ENCODE measurements at regions not wholly inside any gene's neighbourhood (a gene's known extent, or its start where the extent isn't known, plus 50 kb on each side); places are given as distances from the start of the nearest gene placed in this dataset.

DNA sequence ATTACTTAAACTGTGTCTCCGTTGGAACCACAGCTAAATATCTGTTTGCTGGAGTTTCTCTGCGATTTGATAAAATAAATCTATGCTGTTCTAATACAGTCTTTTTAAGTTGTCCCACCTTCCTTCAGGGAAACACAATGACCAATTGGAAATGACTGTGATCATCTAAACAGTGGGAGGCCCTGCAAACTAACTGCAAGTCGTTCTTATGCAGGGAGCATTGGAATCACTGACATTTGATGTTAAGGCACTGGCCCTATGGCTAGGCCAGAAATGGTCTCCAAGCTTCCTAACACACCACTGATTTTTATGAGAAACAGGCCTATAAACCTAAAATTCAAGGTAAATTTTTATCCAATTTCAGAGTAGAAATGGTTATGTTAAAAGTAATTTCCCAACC is 645.2 kb downstream of the LMO4 start:
- no peak for DNase-seq
- Histone ChIP-seq H3K27me3 (replicated peaks) (no peaks in the 10 kb centered on the region), H3K4me3 (ENCODE audit: low read depth, low read length) (no peak overlapping the region), H3K36me3 (replicated peaks) (no peaks in the 10 kb centered on the region), H3K27ac (no peak overlapping the region)
- no peak for TF ChIP-seq CTCF (IDR thresholded peaks at IDR 0.05; ENCODE audit: low read depth, low read length, missing control alignments)
- in situ Hi-C loops (cut with HindIII; ENCODE audit: low pct_ligation_motif_present, low sequenced_read_pairs): loop anchor here (25.0 kb wide), 2 partner anchors 637 to 837 kb away; partner anchors contain the start of gene LMO4

DNA sequence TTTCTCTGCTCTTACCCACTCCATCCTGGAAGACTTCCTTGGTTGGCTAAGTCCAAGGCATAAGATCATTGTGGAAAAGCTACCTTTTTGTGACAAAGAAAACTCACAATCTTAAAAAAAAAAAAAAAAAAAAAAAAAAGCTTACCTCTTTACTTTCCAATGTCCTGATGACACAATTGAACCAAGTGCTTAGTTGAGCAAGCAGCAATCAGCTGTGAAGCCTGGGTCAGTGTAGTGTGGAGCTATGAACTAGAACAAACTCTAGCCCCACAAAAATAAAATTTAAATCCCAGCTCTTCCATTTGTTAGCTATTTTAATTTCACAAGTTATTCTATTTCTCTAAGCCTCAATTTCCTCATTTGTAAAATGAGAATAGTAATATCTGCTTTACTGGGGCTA is 647.6 kb downstream of the LMO4 start:
- no peak for DNase-seq
- H3K4me3 ChIP-seq (ENCODE audit: low read depth, low read length): no peak overlapping the region
- no peak for TF ChIP-seq CTCF (IDR thresholded peaks at IDR 0.05; ENCODE audit: low read depth, low read length, missing control alignments)
- no peaks in the 10 kb centered on the region for H3K36me3 ChIP-seq (replicated peaks)
- H3K27ac ChIP-seq: no peak overlapping the region
- no peaks in the 10 kb centered on the region for H3K27me3 ChIP-seq (replicated peaks)
- in situ Hi-C loops (cut with HindIII; ENCODE audit: low pct_ligation_motif_present, low sequenced_read_pairs): no loop called here

GRCh38 chr1:87977145-87977544 is 648.5 kb downstream of the LMO4 start:
- in situ Hi-C loops (cut with HindIII; ENCODE audit: low pct_ligation_motif_present, low sequenced_read_pairs): no loop called here
- H3K27me3 ChIP-seq (replicated peaks): no peaks in the 10 kb centered on the region
- no peaks in the 10 kb centered on the region for H3K36me3 ChIP-seq (replicated peaks)
- H3K4me3 ChIP-seq (ENCODE audit: low read depth, low read length): no peak overlapping the region
- DNase-seq: no peak
- H3K27ac ChIP-seq: no peak overlapping the region
- TF ChIP-seq CTCF (IDR thresholded peaks at IDR 0.05; ENCODE audit: low read depth, low read length, missing control alignments): no peak

- Histone ChIP-seq H3K27me3 (replicated peaks) (no peaks in the 10 kb centered on the region), H3K36me3 (replicated peaks) (no peaks in the 10 kb centered on the region), H3K27ac (no peak overlapping the region), H3K4me3 (ENCODE audit: low read depth, low read length) (no peak overlapping the region)
- no peak for TF ChIP-seq CTCF (IDR thresholded peaks at IDR 0.05; ENCODE audit: low read depth, low read length, missing control alignments)
- in situ Hi-C loops (cut with HindIII; ENCODE audit: low pct_ligation_motif_present, low sequenced_read_pairs): no loop called here
- DNase-seq: no peak
Measured at GRCh38 chr1:87979079-87979478, 650.4 kb downstream of the LMO4 start.

DNA sequence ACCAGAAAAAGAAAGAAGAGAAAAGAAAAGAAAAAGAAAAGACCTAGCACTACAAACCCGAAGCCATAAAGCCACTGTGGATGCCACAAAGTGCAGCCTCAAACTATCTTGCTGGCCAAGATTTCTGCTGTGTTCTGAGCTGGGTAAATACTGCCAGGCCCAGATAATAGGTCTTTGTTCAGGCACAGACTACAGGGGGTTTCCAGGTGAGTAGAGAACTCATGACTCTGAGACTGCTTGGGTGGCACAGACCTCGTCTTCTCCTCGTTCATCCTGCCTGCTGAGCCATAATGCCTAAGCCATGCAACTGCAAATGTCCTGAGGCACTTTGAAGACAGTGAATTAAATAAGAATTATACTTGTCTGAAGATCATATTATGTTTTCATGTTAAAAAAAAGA is 651.8 kb downstream of the LMO4 start:
- no peak overlapping the region for H3K4me3 ChIP-seq (ENCODE audit: low read depth, low read length)
- H3K36me3 ChIP-seq (replicated peaks): no peaks in the 10 kb centered on the region
- no peak overlapping the region for H3K27ac ChIP-seq
- no peaks in the 10 kb centered on the region for H3K27me3 ChIP-seq (replicated peaks)
- in situ Hi-C loops (cut with HindIII; ENCODE audit: low pct_ligation_motif_present, low sequenced_read_pairs): no loop called here
- no peak for TF ChIP-seq CTCF (IDR thresholded peaks at IDR 0.05; ENCODE audit: low read depth, low read length, missing control alignments)
- DNase-seq: no peak

DNA sequence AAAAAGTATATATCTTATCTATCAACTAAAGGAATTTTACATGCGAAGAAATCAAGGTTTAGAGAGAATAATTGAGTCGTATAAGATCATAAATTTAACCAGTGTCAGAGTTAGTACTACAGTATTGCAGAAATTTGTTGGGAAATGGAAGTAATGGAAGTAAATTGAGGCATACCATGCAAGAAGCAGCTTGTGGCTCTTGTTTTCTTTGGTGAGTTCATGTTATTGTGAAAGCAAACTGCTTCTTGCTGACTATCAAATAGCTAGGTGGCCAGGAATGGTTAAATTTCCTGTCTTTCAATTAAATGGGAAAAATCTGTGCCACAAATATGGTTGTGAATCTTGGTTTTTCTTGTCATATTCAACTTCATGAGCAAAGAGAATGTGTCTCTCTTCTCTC is 652.7 kb downstream of the LMO4 start:
- no peaks in the 10 kb centered on the region for H3K27me3 ChIP-seq (replicated peaks)
- in situ Hi-C loops (cut with HindIII; ENCODE audit: low pct_ligation_motif_present, low sequenced_read_pairs): no loop called here
- DNase-seq: no peak
- TF ChIP-seq CTCF (IDR thresholded peaks at IDR 0.05; ENCODE audit: low read depth, low read length, missing control alignments): no peak
- no peak overlapping the region for H3K4me3 ChIP-seq (ENCODE audit: low read depth, low read length)
- no peaks in the 10 kb centered on the region for H3K36me3 ChIP-seq (replicated peaks)
- H3K27ac ChIP-seq: no peak overlapping the region

Measured in brain microvascular endothelial cell (primary cell).